WTC11 (cell line): ENCODE measurements at regions not wholly inside any gene's neighbourhood (a gene's known extent, or its start where the extent isn't known, plus 50 kb on each side); places are given as distances from the start of the nearest gene placed in this dataset.

Source experiments
- ATAC-seq: fragments of 200-7000 bp; cut with Tn5 transposase; 2 replicates; pipeline ENCODE4 v1.10.0; 2021; ENCODE audit warnings: mild to moderate bottlenecking, moderate library complexity
- CTCF ChIA-PET: fragments of 300-600 bp; sonication (Branson Sonifier 250); formaldehyde crosslinking; loops from one replicate; lab custom pipeline; 2021; ENCODE audit warnings: antibody characterized with exemption; lab: Charles Lee
- POLR2A ChIA-PET: fragments of 350-600 bp; sonication (Branson Sonifier 250); formaldehyde crosslinking; loops from one replicate; lab custom pipeline; 2021; ENCODE audit warnings: antibody characterized with exemption; lab: Charles Lee
- DNase-seq: peaks from one replicate; pipeline ENCODE4 v3.0.0; 2021; ENCODE audit warnings: low spot score
- H3K27ac Mint-ChIP-seq: 2 replicates; pipeline ENCODE4 v1.8.0; 2021; ENCODE audit warnings: mixed read lengths
- H3K27me3 Mint-ChIP-seq: 2 replicates; pipeline ENCODE4 v1.8.0; 2021; ENCODE audit warnings: low read depth, mild to moderate bottlenecking, moderate library complexity, mixed read lengths
- H3K36me3 Mint-ChIP-seq: 2 replicates; pipeline ENCODE4 v1.8.0; 2021; ENCODE audit warnings: mixed read lengths
- H3K4me1 Mint-ChIP-seq: 2 replicates; pipeline ENCODE4 v1.8.0; 2022; ENCODE audit warnings: mixed read lengths
- H3K4me3 Mint-ChIP-seq: 2 replicates; pipeline ENCODE4 v1.8.0; 2021; ENCODE audit warnings: mild to moderate bottlenecking, moderate library complexity, mixed read lengths
- H3K9me3 Mint-ChIP-seq: 2 replicates; pipeline ENCODE4 v1.8.0; 2021; ENCODE audit warnings: mixed read lengths
- ATF1 ChIP-seq: sonication (generic); formaldehyde crosslinking; IDR thresholded peaks from 2 replicates; pipeline ENCODE4 v1.8.1; 2023; ENCODE audit warnings: mild to moderate bottlenecking, moderate library complexity, missing genetic modification reagents
- ELF4 ChIP-seq: sonication (generic); formaldehyde crosslinking; IDR thresholded peaks from 2 replicates; pipeline ENCODE4 v1.8.1; 2022; ENCODE audit warnings: low read depth, mild to moderate bottlenecking, moderate library complexity, missing genetic modification reagents
- JUN ChIP-seq: sonication (generic); formaldehyde crosslinking; IDR thresholded peaks from 2 replicates; pipeline ENCODE4 v1.8.0; 2023; ENCODE audit warnings: mild to moderate bottlenecking, missing genetic modification reagents
- RORB ChIP-seq: fragments of 250-450 bp; sonication (Bioruptor Pico); IDR thresholded peaks from 2 replicates; pipeline ENCODE4 v1.9.0; 2021; ENCODE audit warnings: mild to moderate bottlenecking
- ZNF138 ChIP-seq: sonication (generic); formaldehyde crosslinking; conservative IDR thresholded peaks from 2 replicates; pipeline ENCODE4 v1.8.1; 2022; ENCODE audit warnings: mild to moderate bottlenecking, moderate library complexity, missing genetic modification reagents
- TF ChIP-seq, protein P1 (sequence below): sonication (generic); formaldehyde crosslinking; IDR thresholded peaks from 2 replicates; pipeline ENCODE4 v1.8.1; 2023; ENCODE audit warnings: mild to moderate bottlenecking, missing genetic modification reagents
- TF ChIP-seq, protein P2 (sequence below): sonication (generic); formaldehyde crosslinking; IDR thresholded peaks from 2 replicates; pipeline ENCODE4 v1.8.0; 2022; ENCODE audit warnings: missing genetic modification reagents
- TF ChIP-seq, protein P3 (sequence below): sonication (generic); formaldehyde crosslinking; IDR thresholded peaks from 2 replicates; pipeline ENCODE4 v1.8.1; 2023; ENCODE audit warnings: mild to moderate bottlenecking, moderate library complexity, missing genetic modification reagents
- TF ChIP-seq, protein P4 (sequence below): sonication (generic); formaldehyde crosslinking; IDR thresholded peaks from 2 replicates; pipeline ENCODE4 v1.8.0; 2023; ENCODE audit warnings: mild to moderate bottlenecking, missing genetic modification reagents
- TF ChIP-seq, protein P5 (sequence below): sonication (generic); formaldehyde crosslinking; IDR thresholded peaks from 2 replicates; pipeline ENCODE4 v1.8.1; 2023; ENCODE audit warnings: mild to moderate bottlenecking, missing genetic modification reagents
- TF ChIP-seq, protein P6 (sequence below): sonication (generic); formaldehyde crosslinking; IDR thresholded peaks from 2 replicates; pipeline ENCODE4 v1.8.1; 2022; ENCODE audit warnings: mild to moderate bottlenecking, missing genetic modification reagents, moderate library complexity, borderline replicate concordance
- TF ChIP-seq, protein P7 (sequence below): fragments of 250-450 bp; sonication (Bioruptor Pico); IDR thresholded peaks from 2 replicates; pipeline ENCODE4 v1.9.0; 2021; ENCODE audit warnings: mild to moderate bottlenecking
- TF ChIP-seq, protein P8 (sequence below): sonication (generic); formaldehyde crosslinking; IDR thresholded peaks from 2 replicates; pipeline ENCODE4 v1.8.0; 2023; ENCODE audit warnings: missing genetic modification reagents, mild to moderate bottlenecking, borderline replicate concordance
- TF ChIP-seq, protein P9 (sequence below): sonication (generic); formaldehyde crosslinking; conservative IDR thresholded peaks from 2 replicates; pipeline ENCODE4 v1.8.1; 2023; ENCODE audit warnings: mild to moderate bottlenecking, low read depth, missing genetic modification reagents, moderate library complexity
- TF ChIP-seq, protein P10 (sequence below): sonication (generic); formaldehyde crosslinking; IDR thresholded peaks from 2 replicates; pipeline ENCODE4 v1.8.1; 2023; ENCODE audit warnings: mild to moderate bottlenecking, missing genetic modification reagents, moderate library complexity

DNA sequence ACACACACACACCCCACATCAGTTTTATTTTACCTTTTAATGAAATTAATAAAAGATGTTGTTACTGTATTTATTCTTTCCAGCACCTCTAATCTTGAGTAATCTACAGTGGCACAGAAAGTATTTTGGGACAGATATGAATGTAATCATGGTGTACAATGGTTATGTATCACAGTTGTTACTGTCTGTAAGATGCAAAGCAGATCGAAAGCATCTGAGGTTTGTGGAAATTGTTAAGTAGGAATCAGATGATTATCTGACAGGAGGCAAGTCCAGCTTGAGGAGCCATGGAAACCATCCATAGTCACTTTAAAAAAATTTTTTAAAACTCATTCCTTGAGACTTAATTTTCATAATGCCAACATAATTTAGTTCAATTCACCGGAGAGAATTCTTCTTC lies 636.3 kb upstream of the MARCKS start:
- ATAC-seq, result no peak
- DNase-seq, result no peak
- H3K4me1 Mint-ChIP-seq, result peaks cover 3% of the 10 kb centered on the region
- peaks cover 5% of the 10 kb centered on the region for H3K9me3 Mint-ChIP-seq
- no peak overlapping the region for H3K27ac Mint-ChIP-seq
- H3K4me3 Mint-ChIP-seq, result no peak overlapping the region
- ChIA-PET CTCF (no interaction called here), POLR2A (no interaction called here)
- H3K36me3 Mint-ChIP-seq, result no peaks in the 10 kb centered on the region
- H3K27me3 Mint-ChIP-seq, result no peaks in the 10 kb centered on the region
- TF ChIP-seq RORB (CRISPR knock-in tag) (no peak), ZNF138 (CRISPR knock-in tag) (no peak), ATF1 (CRISPR knock-in tag) (no peak), JUN (no peak), ELF4 (CRISPR knock-in tag) (no peak)
- TF ChIP-seq, protein P1, sequence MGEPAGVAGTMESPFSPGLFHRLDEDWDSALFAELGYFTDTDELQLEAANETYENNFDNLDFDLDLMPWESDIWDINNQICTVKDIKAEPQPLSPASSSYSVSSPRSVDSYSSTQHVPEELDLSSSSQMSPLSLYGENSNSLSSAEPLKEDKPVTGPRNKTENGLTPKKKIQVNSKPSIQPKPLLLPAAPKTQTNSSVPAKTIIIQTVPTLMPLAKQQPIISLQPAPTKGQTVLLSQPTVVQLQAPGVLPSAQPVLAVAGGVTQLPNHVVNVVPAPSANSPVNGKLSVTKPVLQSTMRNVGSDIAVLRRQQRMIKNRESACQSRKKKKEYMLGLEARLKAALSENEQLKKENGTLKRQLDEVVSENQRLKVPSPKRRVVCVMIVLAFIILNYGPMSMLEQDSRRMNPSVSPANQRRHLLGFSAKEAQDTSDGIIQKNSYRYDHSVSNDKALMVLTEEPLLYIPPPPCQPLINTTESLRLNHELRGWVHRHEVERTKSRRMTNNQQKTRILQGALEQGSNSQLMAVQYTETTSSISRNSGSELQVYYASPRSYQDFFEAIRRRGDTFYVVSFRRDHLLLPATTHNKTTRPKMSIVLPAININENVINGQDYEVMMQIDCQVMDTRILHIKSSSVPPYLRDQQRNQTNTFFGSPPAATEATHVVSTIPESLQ (CRISPR knock-in tag), result no peak
- TF ChIP-seq, protein P2, sequence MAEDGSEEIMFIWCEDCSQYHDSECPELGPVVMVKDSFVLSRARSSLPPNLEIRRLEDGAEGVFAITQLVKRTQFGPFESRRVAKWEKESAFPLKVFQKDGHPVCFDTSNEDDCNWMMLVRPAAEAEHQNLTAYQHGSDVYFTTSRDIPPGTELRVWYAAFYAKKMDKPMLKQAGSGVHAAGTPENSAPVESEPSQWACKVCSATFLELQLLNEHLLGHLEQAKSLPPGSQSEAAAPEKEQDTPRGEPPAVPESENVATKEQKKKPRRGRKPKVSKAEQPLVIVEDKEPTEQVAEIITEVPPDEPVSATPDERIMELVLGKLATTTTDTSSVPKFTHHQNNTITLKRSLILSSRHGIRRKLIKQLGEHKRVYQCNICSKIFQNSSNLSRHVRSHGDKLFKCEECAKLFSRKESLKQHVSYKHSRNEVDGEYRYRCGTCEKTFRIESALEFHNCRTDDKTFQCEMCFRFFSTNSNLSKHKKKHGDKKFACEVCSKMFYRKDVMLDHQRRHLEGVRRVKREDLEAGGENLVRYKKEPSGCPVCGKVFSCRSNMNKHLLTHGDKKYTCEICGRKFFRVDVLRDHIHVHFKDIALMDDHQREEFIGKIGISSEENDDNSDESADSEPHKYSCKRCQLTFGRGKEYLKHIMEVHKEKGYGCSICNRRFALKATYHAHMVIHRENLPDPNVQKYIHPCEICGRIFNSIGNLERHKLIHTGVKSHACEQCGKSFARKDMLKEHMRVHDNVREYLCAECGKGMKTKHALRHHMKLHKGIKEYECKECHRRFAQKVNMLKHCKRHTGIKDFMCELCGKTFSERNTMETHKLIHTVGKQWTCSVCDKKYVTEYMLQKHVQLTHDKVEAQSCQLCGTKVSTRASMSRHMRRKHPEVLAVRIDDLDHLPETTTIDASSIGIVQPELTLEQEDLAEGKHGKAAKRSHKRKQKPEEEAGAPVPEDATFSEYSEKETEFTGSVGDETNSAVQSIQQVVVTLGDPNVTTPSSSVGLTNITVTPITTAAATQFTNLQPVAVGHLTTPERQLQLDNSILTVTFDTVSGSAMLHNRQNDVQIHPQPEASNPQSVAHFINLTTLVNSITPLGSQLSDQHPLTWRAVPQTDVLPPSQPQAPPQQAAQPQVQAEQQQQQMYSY, result no peak
- TF ChIP-seq, protein P3, sequence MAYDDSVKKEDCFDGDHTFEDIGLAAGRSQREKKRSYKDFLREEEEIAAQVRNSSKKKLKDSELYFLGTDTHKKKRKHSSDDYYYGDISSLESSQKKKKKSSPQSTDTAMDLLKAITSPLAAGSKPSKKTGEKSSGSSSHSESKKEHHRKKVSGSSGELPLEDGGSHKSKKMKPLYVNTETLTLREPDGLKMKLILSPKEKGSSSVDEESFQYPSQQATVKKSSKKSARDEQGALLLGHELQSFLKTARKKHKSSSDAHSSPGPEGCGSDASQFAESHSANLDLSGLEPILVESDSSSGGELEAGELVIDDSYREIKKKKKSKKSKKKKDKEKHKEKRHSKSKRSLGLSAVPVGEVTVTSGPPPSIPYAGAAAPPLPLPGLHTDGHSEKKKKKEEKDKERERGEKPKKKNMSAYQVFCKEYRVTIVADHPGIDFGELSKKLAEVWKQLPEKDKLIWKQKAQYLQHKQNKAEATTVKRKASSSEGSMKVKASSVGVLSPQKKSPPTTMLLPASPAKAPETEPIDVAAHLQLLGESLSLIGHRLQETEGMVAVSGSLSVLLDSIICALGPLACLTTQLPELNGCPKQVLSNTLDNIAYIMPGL (CRISPR knock-in tag), result no peak
- TF ChIP-seq, protein P4, sequence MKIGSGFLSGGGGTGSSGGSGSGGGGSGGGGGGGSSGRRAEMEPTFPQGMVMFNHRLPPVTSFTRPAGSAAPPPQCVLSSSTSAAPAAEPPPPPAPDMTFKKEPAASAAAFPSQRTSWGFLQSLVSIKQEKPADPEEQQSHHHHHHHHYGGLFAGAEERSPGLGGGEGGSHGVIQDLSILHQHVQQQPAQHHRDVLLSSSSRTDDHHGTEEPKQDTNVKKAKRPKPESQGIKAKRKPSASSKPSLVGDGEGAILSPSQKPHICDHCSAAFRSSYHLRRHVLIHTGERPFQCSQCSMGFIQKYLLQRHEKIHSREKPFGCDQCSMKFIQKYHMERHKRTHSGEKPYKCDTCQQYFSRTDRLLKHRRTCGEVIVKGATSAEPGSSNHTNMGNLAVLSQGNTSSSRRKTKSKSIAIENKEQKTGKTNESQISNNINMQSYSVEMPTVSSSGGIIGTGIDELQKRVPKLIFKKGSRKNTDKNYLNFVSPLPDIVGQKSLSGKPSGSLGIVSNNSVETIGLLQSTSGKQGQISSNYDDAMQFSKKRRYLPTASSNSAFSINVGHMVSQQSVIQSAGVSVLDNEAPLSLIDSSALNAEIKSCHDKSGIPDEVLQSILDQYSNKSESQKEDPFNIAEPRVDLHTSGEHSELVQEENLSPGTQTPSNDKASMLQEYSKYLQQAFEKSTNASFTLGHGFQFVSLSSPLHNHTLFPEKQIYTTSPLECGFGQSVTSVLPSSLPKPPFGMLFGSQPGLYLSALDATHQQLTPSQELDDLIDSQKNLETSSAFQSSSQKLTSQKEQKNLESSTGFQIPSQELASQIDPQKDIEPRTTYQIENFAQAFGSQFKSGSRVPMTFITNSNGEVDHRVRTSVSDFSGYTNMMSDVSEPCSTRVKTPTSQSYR (CRISPR knock-in tag), result no peak
- TF ChIP-seq, protein P5, sequence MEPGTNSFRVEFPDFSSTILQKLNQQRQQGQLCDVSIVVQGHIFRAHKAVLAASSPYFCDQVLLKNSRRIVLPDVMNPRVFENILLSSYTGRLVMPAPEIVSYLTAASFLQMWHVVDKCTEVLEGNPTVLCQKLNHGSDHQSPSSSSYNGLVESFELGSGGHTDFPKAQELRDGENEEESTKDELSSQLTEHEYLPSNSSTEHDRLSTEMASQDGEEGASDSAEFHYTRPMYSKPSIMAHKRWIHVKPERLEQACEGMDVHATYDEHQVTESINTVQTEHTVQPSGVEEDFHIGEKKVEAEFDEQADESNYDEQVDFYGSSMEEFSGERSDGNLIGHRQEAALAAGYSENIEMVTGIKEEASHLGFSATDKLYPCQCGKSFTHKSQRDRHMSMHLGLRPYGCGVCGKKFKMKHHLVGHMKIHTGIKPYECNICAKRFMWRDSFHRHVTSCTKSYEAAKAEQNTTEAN (CRISPR knock-in tag), result no peak
- TF ChIP-seq, protein P6, sequence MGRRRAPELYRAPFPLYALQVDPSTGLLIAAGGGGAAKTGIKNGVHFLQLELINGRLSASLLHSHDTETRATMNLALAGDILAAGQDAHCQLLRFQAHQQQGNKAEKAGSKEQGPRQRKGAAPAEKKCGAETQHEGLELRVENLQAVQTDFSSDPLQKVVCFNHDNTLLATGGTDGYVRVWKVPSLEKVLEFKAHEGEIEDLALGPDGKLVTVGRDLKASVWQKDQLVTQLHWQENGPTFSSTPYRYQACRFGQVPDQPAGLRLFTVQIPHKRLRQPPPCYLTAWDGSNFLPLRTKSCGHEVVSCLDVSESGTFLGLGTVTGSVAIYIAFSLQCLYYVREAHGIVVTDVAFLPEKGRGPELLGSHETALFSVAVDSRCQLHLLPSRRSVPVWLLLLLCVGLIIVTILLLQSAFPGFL, result no peak
- TF ChIP-seq, protein P7, sequence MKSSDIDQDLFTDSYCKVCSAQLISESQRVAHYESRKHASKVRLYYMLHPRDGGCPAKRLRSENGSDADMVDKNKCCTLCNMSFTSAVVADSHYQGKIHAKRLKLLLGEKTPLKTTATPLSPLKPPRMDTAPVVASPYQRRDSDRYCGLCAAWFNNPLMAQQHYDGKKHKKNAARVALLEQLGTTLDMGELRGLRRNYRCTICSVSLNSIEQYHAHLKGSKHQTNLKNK, result no peak
- TF ChIP-seq, protein P8, sequence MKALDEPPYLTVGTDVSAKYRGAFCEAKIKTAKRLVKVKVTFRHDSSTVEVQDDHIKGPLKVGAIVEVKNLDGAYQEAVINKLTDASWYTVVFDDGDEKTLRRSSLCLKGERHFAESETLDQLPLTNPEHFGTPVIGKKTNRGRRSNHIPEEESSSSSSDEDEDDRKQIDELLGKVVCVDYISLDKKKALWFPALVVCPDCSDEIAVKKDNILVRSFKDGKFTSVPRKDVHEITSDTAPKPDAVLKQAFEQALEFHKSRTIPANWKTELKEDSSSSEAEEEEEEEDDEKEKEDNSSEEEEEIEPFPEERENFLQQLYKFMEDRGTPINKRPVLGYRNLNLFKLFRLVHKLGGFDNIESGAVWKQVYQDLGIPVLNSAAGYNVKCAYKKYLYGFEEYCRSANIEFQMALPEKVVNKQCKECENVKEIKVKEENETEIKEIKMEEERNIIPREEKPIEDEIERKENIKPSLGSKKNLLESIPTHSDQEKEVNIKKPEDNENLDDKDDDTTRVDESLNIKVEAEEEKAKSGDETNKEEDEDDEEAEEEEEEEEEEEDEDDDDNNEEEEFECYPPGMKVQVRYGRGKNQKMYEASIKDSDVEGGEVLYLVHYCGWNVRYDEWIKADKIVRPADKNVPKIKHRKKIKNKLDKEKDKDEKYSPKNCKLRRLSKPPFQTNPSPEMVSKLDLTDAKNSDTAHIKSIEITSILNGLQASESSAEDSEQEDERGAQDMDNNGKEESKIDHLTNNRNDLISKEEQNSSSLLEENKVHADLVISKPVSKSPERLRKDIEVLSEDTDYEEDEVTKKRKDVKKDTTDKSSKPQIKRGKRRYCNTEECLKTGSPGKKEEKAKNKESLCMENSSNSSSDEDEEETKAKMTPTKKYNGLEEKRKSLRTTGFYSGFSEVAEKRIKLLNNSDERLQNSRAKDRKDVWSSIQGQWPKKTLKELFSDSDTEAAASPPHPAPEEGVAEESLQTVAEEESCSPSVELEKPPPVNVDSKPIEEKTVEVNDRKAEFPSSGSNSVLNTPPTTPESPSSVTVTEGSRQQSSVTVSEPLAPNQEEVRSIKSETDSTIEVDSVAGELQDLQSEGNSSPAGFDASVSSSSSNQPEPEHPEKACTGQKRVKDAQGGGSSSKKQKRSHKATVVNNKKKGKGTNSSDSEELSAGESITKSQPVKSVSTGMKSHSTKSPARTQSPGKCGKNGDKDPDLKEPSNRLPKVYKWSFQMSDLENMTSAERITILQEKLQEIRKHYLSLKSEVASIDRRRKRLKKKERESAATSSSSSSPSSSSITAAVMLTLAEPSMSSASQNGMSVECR (CRISPR knock-in tag), result no peak
- TF ChIP-seq, protein P9, sequence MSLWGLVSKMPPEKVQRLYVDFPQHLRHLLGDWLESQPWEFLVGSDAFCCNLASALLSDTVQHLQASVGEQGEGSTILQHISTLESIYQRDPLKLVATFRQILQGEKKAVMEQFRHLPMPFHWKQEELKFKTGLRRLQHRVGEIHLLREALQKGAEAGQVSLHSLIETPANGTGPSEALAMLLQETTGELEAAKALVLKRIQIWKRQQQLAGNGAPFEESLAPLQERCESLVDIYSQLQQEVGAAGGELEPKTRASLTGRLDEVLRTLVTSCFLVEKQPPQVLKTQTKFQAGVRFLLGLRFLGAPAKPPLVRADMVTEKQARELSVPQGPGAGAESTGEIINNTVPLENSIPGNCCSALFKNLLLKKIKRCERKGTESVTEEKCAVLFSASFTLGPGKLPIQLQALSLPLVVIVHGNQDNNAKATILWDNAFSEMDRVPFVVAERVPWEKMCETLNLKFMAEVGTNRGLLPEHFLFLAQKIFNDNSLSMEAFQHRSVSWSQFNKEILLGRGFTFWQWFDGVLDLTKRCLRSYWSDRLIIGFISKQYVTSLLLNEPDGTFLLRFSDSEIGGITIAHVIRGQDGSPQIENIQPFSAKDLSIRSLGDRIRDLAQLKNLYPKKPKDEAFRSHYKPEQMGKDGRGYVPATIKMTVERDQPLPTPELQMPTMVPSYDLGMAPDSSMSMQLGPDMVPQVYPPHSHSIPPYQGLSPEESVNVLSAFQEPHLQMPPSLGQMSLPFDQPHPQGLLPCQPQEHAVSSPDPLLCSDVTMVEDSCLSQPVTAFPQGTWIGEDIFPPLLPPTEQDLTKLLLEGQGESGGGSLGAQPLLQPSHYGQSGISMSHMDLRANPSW (CRISPR knock-in tag), result no peak
- TF ChIP-seq, protein P10, sequence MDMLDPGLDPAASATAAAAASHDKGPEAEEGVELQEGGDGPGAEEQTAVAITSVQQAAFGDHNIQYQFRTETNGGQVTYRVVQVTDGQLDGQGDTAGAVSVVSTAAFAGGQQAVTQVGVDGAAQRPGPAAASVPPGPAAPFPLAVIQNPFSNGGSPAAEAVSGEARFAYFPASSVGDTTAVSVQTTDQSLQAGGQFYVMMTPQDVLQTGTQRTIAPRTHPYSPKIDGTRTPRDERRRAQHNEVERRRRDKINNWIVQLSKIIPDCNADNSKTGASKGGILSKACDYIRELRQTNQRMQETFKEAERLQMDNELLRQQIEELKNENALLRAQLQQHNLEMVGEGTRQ (CRISPR knock-in tag), result no peak
